ENCODE measurements at regions not wholly inside any gene's neighbourhood (a gene's known extent, or its start where the extent isn't known, plus 50 kb on each side); places are given as distances from the start of the nearest gene placed in this dataset.

- no peak for TF ChIP-seq CTCF (IDR thresholded peaks at IDR 0.05)
- no peak for DNase-seq (ENCODE audit: low spot score)
- Histone ChIP-seq H3K4me3 (no peak overlapping the region), H3K27ac (no peak overlapping the region)
Measured at GRCh38 chr6:113102761-113103160, 754.4 kb upstream of the MARCKS start.

GRCh38 chr6:113103634-113104361 lies 753.3 kb upstream of the MARCKS start:
- no peak overlapping the region for H3K4me3 ChIP-seq
- no peak for DNase-seq (ENCODE audit: low spot score)
- no peak overlapping the region for H3K27ac ChIP-seq
- TF ChIP-seq CTCF (IDR thresholded peaks at IDR 0.05) = no peak

DNA sequence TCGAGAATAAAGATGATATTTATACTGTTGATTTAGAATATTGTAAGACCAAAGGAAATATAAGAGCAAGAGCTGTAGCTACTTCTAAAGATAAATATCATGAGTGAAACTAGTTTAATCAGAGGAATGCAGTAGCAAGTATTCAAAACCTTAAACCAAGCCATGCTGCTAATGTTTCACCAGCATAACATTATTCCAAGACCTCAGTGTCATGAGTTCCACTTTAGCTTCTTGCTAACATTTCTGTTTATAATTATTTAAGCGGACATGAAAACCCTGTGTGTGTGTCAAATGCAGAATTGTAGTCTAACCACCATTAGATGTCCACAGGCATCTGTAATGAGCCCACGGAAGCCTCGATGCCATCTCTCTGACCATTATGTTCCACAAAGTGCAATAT lies 752.6 kb upstream of the MARCKS start:
- no peak overlapping the region for H3K27ac ChIP-seq
- H3K4me3 ChIP-seq = no peak overlapping the region
- no peak for DNase-seq (ENCODE audit: low spot score)
- no peak for TF ChIP-seq CTCF (IDR thresholded peaks at IDR 0.05)

GRCh38 chr6:113104951-113105350 lies 752.2 kb upstream of the MARCKS start:
- Histone ChIP-seq H3K27ac (no peak overlapping the region), H3K4me3 (no peak overlapping the region)
- no peak for DNase-seq (ENCODE audit: low spot score)
- TF ChIP-seq CTCF (IDR thresholded peaks at IDR 0.05) = no peak

- Histone ChIP-seq H3K27ac (no peak overlapping the region), H3K4me3 (no peak overlapping the region)
- no peak for DNase-seq (ENCODE audit: low spot score)
- no peak for TF ChIP-seq CTCF (IDR thresholded peaks at IDR 0.05)
Measured at GRCh38 chr6:113110211-113110610, 746.9 kb upstream of the MARCKS start.

- Histone ChIP-seq H3K4me3 (no peak overlapping the region), H3K27ac (no peak overlapping the region)
- TF ChIP-seq CTCF (IDR thresholded peaks at IDR 0.05) = no peak
- no peak for DNase-seq (ENCODE audit: low spot score)
Measured at GRCh38 chr6:113111550-113111949, 745.6 kb upstream of the MARCKS start.

DNA sequence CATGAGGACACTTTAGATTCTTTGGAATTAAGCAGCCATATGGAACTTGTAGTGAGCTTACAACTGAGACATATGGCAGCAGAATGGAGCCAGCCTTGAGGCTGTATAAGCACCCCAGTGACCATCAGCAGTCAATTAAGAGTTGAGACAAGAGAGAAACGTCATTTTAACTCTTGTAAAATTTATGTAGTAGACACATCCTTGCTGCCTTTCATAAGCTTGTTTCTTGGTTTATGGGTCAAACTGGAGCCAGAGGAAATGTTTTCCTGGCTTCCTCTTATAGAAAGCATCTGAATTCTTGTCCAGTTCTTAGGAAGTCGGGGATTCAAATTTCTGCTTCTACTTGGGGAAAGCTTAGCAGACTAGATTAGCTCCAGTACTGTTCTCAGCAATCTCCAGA lies 745.1 kb upstream of the MARCKS start:
- TF ChIP-seq CTCF (IDR thresholded peaks at IDR 0.05) = no peak
- H3K27ac ChIP-seq = no peak overlapping the region
- no peak for DNase-seq (ENCODE audit: low spot score)
- H3K4me3 ChIP-seq = no peak overlapping the region
